AG04450 (cell line): ENCODE measurements at regions not wholly inside any gene's neighbourhood (a gene's known extent, or its start where the extent isn't known, plus 50 kb on each side); places are given as distances from the start of the nearest gene placed in this dataset.
"Not testable (repeated sequence)": the region's sequence is repeated elsewhere in the genome, so short reads cannot be mapped to it uniquely, and the experiment has no call there.

Source experiments
- CTCF ChIA-PET: fragments of 300-600, 350-600 bp; formaldehyde crosslinking; extraction: SDS; loops from one replicate; lab custom pipeline; 2022; ENCODE audit warnings: antibody characterized with exemption, inconsistent platforms; lab: Charles Lee
- POLR2A ChIA-PET: fragments of 350-600 bp; formaldehyde crosslinking; extraction: SDS; loops from one replicate; lab custom pipeline; 2021; ENCODE audit warnings: antibody characterized with exemption, inconsistent platforms; lab: Yijun Ruan, JAX
- DNase-seq: peaks from one replicate; pipeline ENCODE4 v3.0.0-alpha.2; 2011; ENCODE audit warnings: low read depth, low spot score
- H3K27ac ChIP-seq: one replicate; pipeline ENCODE4 v1.5.1; 2012; ENCODE audit warnings: low read depth, low read length, control low read depth
- H3K27me3 ChIP-seq: one replicate; pipeline ENCODE4 v1.6.0; 2012; ENCODE audit warnings: low read length; ENCODE audit not compliant: control insufficient read depth, insufficient read depth
- H3K4me3 ChIP-seq: 2 replicates; pipeline ENCODE4 v1.5.1; 2011; ENCODE audit warnings: mild to moderate bottlenecking, low read depth, low read length, control low read depth
- H3K9me3 ChIP-seq: 2 replicates; pipeline ENCODE4 v1.5.1; 2012; ENCODE audit warnings: low read length; ENCODE audit not compliant: control insufficient read depth, insufficient read depth
- TF ChIP-seq, protein P1 (sequence below): IDR thresholded peaks from 2 replicates; pipeline ENCODE4 v1.5.1; 2011; ENCODE audit warnings: low read depth, low read length, control low read depth, inconsistent platforms

DNA sequence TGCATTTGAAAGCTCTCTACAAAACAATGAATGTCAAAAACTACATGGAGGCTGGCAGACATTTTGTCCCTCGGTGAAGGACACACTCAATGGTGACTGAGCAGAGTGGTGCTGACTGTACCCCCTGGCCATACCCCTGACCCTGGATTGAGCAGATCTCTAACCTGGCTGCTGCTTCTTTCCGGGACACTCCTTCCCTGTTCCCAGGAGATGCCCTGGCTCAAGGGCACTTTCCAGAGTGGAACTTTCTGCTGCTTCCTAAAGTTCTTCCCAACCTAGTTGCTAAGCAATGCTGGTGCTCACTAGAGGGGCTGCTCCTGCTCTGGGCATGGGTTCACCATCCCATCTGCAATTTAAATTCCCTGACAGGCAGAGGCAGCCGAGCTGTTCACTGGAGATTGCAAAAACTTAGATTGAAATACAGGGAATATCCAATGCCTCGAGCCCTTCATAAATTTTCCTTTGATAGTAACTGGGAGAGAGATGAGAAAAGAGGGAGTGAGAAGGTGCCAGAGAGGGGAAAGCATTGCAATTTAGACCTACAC lies 384.3 kb upstream of the PODXL start:
- POLR2A ChIA-PET = no interaction called here
- Histone ChIP-seq H3K27ac (no peak overlapping the region), H3K27me3 (peaks cover 5% of the 10 kb centered on the region), H3K4me3 (no peak overlapping the region), H3K9me3 (no peaks in the 10 kb centered on the region; the same call in 1 of the 2 replicates)
- CTCF ChIA-PET = no interaction called here
- DNase-seq = no peak
- TF ChIP-seq, protein P1, sequence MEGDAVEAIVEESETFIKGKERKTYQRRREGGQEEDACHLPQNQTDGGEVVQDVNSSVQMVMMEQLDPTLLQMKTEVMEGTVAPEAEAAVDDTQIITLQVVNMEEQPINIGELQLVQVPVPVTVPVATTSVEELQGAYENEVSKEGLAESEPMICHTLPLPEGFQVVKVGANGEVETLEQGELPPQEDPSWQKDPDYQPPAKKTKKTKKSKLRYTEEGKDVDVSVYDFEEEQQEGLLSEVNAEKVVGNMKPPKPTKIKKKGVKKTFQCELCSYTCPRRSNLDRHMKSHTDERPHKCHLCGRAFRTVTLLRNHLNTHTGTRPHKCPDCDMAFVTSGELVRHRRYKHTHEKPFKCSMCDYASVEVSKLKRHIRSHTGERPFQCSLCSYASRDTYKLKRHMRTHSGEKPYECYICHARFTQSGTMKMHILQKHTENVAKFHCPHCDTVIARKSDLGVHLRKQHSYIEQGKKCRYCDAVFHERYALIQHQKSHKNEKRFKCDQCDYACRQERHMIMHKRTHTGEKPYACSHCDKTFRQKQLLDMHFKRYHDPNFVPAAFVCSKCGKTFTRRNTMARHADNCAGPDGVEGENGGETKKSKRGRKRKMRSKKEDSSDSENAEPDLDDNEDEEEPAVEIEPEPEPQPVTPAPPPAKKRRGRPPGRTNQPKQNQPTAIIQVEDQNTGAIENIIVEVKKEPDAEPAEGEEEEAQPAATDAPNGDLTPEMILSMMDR = no peak

DNA sequence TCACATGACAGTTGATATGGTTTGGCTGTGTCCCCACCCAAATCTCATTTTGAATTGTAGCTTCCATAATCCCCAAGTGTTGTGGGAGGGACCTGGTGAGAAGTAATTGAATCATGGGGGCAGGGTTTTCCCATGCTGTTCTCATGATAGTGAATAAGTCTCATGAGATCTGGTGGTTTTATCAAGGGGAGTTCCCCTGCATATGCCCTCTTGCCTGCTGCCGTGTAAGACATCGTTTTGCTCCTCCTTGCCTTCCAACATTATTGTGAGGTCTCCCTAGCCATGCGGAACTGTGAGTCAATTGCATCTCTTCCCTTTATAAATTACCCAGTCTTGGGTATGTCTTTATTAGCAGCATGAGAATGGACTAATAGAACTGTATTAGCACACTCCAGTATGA lies 382.4 kb upstream of the PODXL start:
- H3K9me3 ChIP-seq, POLR2A ChIA-PET, H3K4me3 ChIP-seq, H3K27me3 ChIP-seq, DNase-seq, CTCF ChIA-PET, H3K27ac ChIP-seq: not testable (repeated sequence)

DNA sequence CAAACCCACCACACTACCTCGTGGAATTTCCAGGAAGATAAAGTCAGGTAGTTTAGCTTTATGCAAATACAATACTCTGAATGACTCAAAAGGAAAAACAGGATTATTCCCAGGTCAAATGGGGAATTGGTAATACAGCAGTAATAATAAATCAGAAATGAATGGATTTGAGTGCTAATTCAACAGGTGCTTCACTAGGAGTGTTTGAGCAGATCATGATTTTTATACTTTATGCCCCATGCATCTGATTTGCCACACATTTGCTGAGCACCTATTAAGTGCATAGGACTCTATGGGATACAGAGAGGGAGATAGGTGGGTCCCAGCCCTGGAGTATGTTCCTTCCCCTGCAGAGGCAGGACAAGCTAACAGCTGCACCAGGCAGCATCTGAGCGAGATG lies 381.4 kb upstream of the PODXL start:
- ChIA-PET POLR2A (no interaction called here), CTCF (interaction anchor here (1.3 to 1.6 kb wide), 2 partner anchors 7 to 79 kb away, joined by 3 to 6 read pairs; no protein-coding TSS in a partner anchor)
- DNase-seq = no peak
- H3K27ac ChIP-seq = no peak overlapping the region
- TF ChIP-seq, protein P1 = no peak
- H3K9me3 ChIP-seq = no peaks in the 10 kb centered on the region; the same call in 1 of the 2 replicates
- H3K4me3 ChIP-seq = no peak overlapping the region
- H3K27me3 ChIP-seq = no peaks in the 10 kb centered on the region

DNA sequence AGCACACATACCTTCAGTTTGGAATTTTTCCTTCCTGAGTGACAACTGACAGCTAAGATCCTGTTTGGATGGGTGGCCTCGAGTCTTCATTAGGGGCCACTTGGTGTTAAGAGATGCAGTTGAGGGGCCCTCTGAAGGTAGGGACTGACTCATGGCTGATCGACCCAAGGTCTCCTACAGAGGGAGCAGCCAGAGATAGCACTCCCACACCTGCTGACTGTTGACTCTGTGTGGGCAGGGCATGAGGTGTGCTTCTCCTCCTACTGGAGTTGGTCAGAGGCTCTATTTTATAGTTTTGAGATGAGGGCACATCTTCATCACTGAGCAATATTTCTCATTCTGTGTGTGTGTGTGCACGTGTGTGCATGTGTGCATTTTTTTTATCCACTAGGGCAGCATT lies 378.8 kb upstream of the PODXL start:
- no peaks in the 10 kb centered on the region for H3K27me3 ChIP-seq
- H3K27ac ChIP-seq = no peak overlapping the region
- ChIA-PET CTCF (no interaction called here), POLR2A (no interaction called here)
- no peak overlapping the region for H3K4me3 ChIP-seq
- TF ChIP-seq, protein P1 = no peak
- no peak for DNase-seq
- no peaks in the 10 kb centered on the region for H3K9me3 ChIP-seq

DNA sequence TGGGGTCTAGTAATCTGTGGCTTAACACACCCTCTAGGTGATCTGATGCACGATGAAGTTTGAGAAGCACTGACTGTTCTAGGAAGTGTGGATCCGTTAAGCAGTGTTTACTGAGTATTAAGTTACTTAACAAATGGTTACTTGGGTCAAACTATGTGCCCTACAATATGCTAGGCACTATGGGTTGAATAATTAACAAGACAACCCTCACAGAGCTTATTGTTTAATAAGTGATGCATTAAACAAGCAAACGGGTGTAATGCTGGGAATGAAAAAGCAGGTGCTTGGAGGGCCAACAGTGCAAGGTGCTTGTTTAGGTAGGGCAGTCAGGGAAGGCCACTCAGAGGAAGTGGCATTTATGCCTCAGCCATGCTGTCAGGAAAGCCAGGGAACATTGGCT lies 378.0 kb upstream of the PODXL start:
- CTCF ChIA-PET = no interaction called here
- H3K9me3 ChIP-seq = no peaks in the 10 kb centered on the region
- no peak for DNase-seq
- H3K27ac ChIP-seq = no peak overlapping the region
- H3K4me3 ChIP-seq = no peak overlapping the region
- TF ChIP-seq, protein P1 = no peak
- H3K27me3 ChIP-seq = no peaks in the 10 kb centered on the region
- POLR2A ChIA-PET = no interaction called here
